Hippocampal formation (tissue), 2 donors: ENCODE measurements at regions not wholly inside any gene's neighbourhood (a gene's known extent, or its start where the extent isn't known, plus 50 kb on each side); places are given as distances from the start of the nearest gene placed in this dataset.
"Not testable (repeated sequence)": the region's sequence is repeated elsewhere in the genome, so short reads cannot be mapped to it uniquely, and the experiment has no call there.

ENCODE experiments used
- DNase-seq, 2 donors: peaks; one replicate each; lab custom pipeline; 2025; lab: John Stamatoyannopoulos, UW

- DNase-seq: no peak
Measured at GRCh38 chr7:53087274-53087673, 51.8 kb downstream of the POM121L12 start.

DNA sequence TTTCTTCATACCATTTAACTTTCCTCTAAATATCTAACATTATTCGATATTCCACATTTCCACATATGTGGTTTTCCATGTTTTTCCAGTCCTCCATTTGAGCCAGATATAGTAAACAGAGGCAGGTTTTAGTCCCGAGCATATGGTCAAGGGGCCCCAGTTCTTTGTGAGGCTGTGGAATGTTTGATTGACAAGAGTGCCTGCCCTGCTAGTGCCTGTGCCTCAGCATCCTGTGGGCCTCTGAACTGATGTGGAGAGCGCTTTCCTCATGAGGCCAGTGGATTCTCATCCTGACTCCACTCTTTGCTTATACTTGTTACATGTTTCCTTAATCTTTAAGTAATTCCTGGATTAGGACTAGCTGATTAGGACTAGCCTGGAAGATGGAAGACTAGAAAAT lies 58.8 kb downstream of the POM121L12 start:
- no peak for DNase-seq

DNA sequence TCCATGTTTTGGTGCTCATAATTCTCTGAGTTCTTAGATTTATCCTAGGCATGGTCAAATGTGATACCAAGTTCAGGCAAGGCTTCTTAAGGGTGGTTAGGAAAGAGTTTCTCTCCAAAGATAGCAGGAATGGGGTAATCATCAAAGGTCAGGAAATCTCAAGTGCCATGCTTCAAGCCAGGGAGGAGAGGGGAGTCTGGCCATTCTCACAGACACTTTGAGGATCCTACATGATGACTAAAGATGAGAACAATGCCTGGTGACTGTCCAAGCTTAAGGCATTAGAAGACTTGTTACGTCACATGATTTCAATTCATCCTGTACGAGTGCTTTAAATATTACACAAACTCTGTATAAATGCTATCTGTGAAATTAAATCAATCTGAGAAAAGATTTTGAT lies 59.4 kb downstream of the POM121L12 start:
- no peak for DNase-seq

- no peak for DNase-seq
Measured at GRCh38 chr7:53095731-53096501, 60.5 kb downstream of the POM121L12 start.

DNA sequence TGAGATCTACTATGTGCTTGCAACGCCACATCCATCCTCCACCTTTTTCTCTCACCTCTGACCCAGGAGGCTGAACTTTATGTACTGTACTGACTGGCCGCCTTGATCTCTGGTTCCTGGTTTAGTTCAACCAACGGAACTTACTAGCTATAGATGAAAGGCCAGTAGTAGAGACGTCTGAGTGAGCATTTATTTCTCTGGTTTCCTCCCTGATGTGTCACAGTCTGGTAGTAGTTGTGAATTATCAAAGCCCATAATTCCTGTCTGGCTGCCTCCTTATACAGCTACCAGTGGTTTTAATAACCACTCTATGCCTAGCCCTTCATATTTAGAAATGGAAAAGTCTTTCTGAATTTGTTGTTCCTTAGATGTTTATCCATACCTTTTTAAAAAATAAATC lies 64.7 kb downstream of the POM121L12 start:
- no peak for DNase-seq

- DNase-seq: no peak
Measured at GRCh38 chr7:53101026-53101425, 65.6 kb downstream of the POM121L12 start.

DNA sequence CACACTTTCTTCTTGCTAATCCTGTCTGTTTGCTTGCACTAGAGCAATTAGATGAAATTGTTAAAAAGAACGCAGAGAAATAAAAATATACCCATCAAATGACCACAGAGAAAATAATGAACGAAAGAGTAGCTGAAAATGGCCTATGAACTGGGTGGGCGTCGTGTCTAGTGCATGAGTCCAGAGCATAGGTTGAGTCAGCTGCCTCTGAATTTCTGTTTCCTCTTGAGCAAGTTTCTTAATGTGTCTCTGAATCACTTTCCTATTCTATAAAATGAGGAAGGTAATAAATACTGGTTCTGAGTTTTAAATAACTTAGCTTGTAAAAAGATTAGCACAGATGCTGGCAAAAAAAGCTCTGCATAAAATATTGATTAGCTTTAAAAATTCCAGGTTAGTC lies 75.0 kb downstream of the POM121L12 start:
- DNase-seq: no peak

GRCh38 chr7:53111031-53111430 lies 75.6 kb downstream of the POM121L12 start:
- DNase-seq: no peak

GRCh38 chr7:53113424-53113823 lies 78.0 kb downstream of the POM121L12 start:
- DNase-seq: no peak

DNA sequence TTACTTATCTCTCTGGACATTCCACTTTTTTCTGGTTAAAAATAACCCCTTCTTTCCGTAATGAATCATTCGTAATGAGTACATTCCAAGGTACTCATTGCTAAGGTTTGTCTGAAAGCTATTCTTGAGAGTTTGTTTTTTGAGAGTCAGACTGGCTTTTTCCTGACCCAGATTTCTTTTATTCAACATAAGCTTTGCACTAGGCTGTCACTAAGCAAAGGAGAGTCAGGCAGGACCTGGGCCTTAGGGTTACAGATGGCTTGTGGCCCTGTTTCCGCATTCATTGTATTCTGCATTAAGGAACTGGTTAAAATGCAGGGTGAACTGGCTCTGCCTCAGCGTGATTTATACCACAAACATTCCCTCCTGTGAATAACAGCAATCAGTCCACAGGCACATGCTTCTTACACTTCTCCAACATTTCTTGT lies 84.1 kb downstream of the POM121L12 start:
- no peak for DNase-seq

DNA sequence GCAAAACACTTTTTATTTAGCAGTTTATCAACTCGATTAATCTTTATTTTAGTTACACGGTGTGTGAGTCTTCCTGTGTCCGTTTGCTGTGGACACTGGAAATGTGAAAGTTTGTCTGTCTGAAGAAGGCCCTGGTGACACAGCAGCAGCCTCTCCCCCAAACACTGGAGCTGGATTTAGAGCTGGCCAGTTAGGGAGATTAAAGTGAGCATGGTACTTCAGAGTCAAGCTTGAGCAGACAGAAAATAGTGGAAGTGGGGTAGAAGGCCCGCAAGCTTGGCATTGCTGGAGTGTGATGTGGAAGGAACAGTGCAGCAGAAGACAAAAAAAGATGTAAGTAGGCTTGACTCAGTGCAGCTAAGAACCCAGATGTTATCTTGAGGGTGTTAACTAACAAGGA lies 85.9 kb downstream of the POM121L12 start:
- DNase-seq: no peak

GRCh38 chr7:53131697-53132096 lies 96.3 kb downstream of the POM121L12 start:
- DNase-seq: no peak

DNA sequence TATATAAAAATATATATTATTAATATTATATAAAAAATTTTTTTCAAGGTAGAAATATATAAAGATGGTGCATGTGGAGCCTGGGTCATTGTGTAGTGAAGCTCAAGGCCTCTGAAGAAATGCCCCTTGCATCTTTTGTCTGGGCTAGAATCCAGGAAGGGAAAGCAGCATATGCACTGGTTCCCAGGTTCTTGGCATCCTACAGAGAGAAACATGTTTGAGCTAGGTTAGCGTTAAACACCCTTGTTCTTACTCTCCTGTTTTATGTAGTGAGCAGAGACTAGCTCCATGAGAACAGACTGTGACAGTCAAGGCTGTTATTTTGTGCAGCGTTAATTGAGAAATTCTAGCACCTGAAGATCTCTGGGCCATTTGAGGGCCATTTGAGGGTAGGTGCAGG lies 116.1 kb downstream of the POM121L12 start:
- no peak for DNase-seq

- DNase-seq: not testable (repeated sequence)
Measured at GRCh38 chr7:53187184-53187583, 151.8 kb downstream of the POM121L12 start.

DNA sequence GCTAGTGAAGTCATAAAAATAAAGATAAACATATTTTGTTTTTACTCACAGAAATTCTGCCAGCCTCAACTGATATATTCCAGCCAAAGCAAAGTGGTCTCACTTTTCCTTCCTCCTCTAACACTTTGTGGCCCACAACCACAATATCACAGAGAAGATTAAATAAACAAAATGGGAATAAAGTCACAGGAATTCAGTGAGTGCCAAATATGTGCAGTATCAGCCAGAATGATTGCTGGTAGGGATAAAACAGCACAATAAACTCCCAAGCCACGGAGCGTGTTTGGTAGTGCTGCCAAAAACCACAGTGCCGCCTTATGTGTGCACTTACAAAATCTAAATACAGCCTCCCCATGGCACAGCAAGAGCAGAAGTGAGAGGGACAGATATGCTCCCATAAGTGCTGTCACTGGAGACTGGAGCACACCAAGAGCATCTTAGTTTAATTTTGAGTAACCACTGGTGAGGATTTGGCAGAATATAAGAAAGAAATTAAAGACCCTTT lies 155.8 kb downstream of the POM121L12 start:
- DNase-seq: no peak

GRCh38 chr7:53191836-53192443 lies 156.5 kb downstream of the POM121L12 start:
- DNase-seq: no peak

DNA sequence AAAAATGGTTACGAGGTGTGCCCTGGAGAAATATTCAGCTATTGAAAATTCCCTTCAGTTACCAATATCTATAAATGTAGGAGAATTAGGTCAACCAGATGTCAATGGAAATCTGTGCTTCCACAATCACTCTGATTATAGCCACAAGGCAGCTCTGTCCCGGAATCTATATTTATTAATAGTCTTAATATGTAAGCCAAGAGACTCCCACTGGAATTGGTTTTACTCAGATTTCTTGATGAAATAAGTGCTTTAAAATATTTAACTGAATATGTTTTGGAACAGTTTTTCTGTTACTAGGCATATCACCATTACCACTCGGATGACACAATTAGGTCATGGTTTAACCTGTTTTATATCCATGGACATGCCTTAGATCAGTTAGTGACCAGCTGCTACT lies 169.6 kb downstream of the POM121L12 start:
- no peak for DNase-seq

GRCh38 chr7:53209129-53209528 lies 173.7 kb downstream of the POM121L12 start:
- DNase-seq: no peak

DNA sequence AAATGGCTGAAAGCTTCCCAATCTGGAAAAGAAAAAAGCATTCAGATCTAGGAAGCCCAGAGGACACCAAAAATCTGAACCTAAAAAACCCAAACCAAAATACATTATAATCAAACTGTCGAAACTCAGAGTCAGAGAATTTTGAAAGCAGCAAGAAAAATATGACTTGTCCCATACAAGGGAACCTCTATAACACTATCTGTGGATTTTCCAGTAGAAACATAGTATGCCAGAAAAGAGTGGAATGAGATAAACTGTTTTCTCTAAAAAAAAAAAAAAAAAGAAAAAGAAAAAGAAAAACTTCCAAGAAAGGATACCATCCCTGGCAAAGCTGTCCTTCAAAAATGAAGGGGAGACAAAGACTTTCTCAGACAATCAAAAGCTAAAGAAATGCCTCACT lies 179.0 kb downstream of the POM121L12 start:
- DNase-seq: no peak

DNA sequence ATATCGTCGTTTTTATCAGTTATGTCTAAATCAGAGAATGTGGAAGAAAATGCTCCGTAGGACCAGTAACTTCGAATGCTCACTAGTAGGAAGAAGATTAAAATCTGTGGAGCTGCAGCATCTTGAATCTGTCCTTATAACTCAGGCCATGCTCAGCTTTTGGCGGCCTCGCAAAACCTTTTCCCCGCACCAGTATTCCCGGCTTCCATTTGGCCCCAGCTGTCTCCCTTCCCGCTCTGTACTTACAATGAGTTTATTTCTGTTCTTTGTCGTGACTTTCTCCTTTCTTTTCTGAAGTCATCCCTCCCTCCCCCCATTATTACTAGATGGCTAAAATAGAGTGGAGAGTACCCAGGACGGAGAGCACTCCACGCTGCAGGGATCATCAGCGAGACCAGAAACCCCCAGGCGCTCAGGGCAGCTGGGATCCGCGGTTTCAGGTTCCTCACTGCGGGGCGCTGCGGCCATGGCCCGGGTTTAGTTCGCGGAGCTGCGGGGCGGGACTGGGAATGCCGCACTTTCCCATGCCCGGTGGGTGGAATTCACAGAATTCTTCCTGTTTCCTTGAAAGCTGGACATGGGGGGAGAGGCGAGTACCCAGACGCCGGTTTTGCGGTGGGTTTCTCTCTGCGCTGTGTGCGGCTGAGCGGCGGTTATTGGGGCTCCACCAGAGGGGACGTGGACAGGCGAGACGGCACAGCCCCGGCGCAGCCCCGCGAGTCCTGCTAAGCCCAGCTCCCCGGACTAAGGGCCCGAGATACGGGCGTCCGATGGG lies 183.5 kb downstream of the POM121L12 start:
- no peak for DNase-seq

- DNase-seq: no peak
Measured at GRCh38 chr7:53229202-53229601, 193.8 kb downstream of the POM121L12 start.

DNA sequence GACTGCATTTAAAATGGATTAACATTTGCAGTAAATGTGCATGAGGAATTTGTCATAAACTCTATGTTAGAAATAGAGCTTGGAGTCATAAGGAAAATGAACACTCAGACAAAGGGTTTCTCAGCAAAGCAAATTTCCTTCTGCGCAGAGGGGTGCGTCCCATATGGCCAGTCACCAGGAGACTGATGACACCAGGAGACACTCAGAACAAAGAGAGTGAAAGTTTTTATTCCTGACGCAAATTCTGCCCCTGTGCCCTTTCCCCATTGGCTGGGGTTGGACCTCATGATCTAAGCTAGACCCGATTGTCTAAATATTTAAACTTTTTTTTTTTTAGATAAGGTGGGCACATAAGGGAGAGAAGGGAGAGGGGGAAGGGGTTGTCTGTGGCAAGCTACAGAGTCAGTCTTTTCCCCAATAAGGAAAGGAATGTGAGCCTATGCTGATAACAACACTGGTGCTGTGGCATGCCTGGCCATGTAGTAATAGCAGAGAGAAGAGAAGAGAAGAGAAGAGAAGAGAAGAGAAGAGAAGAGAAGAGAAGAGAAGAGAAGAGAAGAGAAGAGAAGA lies 202.0 kb downstream of the POM121L12 start:
- no peak for DNase-seq
